NCI-H1092 (cell line): ENCODE measurements at regions not wholly inside any gene's neighbourhood (a gene's known extent, or its start where the extent isn't known, plus 50 kb on each side); places are given as distances from the start of the nearest gene placed in this dataset.

Source experiments
- DNase-seq: peaks from one replicate; lab custom pipeline; 2025; lab: John Stamatoyannopoulos, UW

- DNase-seq: no peak
Measured at GRCh38 chr5:61652916-61653315, 320.9 kb downstream of the ZSWIM6 start.

GRCh38 chr5:61653807-61654580 is 321.9 kb downstream of the ZSWIM6 start:
- DNase-seq: no peak

GRCh38 chr5:61654876-61655275 is 322.8 kb downstream of the ZSWIM6 start:
- no peak for DNase-seq

GRCh38 chr5:61657010-61657409 is 325.0 kb downstream of the ZSWIM6 start:
- no peak for DNase-seq

GRCh38 chr5:61657686-61658085 is 325.6 kb downstream of the ZSWIM6 start:
- no peak for DNase-seq

- peak; percentile 33 for DNase-seq
Measured at GRCh38 chr5:61658592-61659008, 326.5 kb downstream of the ZSWIM6 start.

DNA sequence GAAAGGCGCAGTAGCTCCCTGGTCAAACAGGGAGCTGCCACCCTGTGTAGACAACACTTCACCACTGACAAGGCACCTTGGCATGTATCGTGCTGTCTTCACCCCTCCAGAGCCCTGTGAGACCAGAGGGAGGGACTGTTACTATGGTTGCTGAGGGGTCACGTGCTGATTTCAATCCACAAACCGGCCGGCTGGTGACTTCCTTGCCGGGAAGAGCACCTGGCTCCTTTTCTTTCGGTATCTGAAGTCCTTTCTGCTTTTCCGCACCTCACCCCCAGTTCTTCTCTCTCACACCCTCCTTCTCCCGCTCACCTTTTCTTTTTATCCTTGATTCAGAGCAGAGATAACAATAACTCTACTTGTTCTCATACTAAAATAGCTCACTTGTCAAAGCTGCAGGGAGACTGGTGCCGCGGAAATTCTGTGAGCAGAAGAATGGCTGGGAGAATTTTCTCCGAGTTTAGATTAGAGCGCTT is 327.2 kb downstream of the ZSWIM6 start:
- no peak for DNase-seq

DNA sequence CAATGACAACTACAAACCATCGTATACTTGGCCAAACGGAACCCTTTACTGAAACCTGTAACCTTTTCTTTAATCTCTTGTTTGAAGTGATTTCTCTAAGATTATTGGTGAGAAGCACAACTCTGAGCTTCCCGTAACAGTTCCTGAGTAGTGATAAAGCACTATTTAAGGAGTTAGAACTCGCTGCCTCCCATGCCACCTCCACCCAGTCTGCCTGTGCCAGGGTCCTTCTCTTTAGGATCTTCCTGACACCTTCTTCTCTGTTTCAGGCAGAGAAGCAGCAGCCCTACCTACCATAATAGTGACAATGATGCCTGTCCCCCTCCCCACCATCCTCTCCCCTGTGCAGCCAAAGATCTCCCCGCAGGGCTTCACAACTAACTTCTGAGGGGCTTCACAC is 330.6 kb downstream of the ZSWIM6 start:
- no peak for DNase-seq

DNA sequence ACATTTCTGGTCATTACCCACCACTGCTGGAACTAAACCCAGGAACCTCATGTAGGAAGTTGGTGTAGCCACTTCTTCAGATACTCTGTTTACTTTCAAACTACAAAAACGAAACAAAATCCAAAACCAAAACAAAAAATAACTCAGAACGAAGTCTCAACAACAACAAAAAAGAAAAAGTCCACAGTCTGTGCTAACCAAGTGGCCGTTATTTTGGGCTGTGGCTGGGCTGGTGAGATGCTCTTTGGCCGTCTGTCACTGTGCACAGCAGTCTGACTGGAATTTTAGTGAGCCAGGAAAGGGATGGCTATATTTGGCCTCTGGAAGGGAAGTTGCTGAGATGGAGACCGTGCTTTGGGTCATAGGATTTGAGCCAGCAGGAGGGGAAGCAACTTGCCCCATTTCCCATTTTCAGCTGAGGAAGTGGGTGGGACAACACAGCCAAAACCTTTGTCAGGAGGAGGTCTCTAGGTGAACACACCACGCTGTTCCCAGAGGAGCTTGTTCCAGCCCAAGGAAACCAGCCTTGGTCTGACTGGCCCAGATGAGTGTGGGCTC is 334.1 kb downstream of the ZSWIM6 start:
- no peak for DNase-seq

GRCh38 chr5:61667525-61668218 is 335.6 kb downstream of the ZSWIM6 start:
- no peak for DNase-seq

DNA sequence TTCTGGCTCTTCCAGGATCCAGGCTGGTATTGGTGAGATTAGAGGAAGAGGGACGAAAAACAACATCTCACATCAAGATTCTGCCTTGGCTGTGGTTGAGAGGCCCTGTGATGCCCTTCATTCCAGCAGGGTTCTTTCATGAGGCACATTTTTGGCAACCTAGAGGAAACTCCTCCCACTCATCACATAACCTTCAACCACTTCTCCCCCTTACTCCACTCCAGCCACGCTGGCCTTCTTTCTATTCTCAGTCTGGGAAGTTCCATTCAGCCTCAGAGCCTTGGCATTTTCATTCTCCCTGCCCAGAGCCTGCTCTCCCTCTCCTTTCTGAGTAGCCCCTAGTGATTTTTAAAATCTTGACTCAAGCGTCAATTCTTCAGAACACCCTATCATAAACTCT is 337.5 kb downstream of the ZSWIM6 start:
- no peak for DNase-seq

- DNase-seq: no peak
Measured at GRCh38 chr5:61670941-61671340, 338.9 kb downstream of the ZSWIM6 start.

DNA sequence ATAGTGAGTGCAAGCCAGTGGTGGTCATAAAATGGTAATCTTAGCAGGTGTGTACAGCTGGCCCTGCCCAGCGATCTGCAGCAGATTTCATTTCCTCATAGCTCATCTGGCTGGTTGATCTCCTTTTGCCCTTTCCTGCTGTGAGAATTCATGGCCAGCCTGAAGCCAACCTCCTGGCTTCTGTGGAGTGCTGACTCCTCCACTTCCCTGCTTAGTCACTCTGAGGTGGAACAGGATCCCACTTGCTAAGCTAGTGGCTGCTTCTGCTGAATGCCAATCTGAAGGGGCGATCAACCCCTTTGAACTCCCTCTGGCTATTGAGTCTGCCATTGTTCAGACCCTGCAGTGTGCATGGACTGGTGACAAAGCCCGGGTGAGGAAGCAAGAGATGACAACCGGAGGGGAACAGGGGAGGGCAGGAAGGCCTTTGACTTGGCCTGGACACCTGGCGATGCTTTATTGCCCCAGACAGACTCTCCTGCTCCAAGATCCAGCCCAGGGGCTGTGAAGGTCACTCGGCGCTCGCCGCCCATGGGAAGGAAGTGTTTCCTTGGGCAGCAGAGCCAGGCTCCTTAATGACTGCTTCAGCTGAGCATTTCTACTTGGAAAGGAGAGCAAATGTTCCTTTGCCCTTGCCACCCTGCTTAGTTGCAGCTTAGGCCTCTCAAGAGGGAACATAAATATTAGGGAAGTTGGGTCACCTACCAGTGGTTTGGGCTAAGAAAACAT is 341.1 kb downstream of the ZSWIM6 start:
- DNase-seq: no peak

- no peak for DNase-seq
Measured at GRCh38 chr5:61674378-61674777, 342.3 kb downstream of the ZSWIM6 start.

- DNase-seq: no peak
Measured at GRCh38 chr5:61675015-61675692, 343.1 kb downstream of the ZSWIM6 start.

- no peak for DNase-seq
Measured at GRCh38 chr5:61677220-61677619, 345.2 kb downstream of the ZSWIM6 start.

DNA sequence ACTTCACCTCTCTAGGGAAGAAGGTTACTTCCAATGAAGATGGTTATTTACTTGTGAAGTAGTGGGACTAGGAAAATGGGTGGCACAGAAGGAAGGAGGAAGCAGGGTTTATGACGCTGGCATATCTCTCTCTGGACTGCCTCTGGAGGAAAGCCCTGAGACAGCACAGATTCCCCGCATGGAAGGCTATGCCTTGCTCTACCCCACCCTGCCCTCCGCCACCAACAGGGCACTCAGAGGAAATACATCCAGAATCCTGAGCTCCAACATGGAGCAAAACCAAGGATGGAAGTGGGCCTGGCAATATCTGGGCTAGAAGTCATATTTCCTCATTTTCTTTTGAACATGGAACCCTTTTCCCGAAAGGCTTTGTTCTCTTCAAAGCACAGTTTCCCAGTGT is 346.9 kb downstream of the ZSWIM6 start:
- DNase-seq: no peak

GRCh38 chr5:61679562-61679961 is 347.5 kb downstream of the ZSWIM6 start:
- no peak for DNase-seq

DNA sequence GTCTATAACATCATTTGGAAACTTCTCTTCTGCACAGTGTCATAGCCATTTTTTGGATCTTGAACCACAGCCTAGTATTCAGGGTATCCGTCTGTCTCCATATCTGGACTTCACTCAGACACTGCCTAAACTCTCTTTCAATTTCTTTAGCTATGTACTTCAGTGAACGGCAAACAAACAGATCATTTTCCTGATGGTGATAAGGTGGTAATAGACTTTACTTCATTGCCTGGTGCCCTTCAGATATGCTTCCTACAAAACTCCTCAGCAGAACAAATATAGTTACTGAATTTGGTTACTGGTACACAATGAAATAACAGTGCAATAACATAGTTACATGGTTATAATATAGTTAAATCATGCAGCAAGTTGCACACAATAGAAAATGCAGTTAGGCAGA is 348.2 kb downstream of the ZSWIM6 start:
- DNase-seq: no peak

GRCh38 chr5:61683148-61683547 is 351.1 kb downstream of the ZSWIM6 start:
- no peak for DNase-seq

DNA sequence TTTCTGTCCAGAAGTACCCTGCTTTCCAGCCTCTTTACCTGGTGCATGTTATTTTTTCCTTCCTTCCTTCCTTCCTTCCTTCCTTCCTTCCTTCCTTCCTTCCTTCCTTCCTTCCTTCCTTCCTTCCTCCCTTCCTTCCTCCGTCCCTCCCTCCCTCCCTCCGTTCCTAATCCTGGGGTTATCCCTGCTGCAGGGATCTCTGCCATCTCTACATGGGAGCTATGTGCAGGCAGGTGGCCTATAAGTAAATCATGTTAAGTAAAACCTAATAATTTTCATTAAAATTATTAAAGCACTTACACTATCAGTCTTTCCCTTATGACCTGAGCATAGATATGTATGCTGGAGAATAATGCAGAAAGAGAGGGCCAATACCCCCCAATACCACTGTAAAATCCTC is 351.9 kb downstream of the ZSWIM6 start:
- no peak for DNase-seq
